NOMO-1 treated with dmso at 0.1 percent for 144 hours (cell line): ENCODE measurements at regions not wholly inside any gene's neighbourhood (a gene's known extent, or its start where the extent isn't known, plus 50 kb on each side); places are given as distances from the start of the nearest gene placed in this dataset.
A peak's percentile ranks its signal among the peaks of the same experiment; 100 is the strongest.
"Not testable (repeated sequence)": the region's sequence is repeated elsewhere in the genome, so short reads cannot be mapped to it uniquely, and the experiment has no call there.

ENCODE experiments used
- DNase-seq: peaks from one replicate; lab custom pipeline; 2025; ENCODE audit not compliant: unreplicated experiment; lab: John Stamatoyannopoulos, UW

DNA sequence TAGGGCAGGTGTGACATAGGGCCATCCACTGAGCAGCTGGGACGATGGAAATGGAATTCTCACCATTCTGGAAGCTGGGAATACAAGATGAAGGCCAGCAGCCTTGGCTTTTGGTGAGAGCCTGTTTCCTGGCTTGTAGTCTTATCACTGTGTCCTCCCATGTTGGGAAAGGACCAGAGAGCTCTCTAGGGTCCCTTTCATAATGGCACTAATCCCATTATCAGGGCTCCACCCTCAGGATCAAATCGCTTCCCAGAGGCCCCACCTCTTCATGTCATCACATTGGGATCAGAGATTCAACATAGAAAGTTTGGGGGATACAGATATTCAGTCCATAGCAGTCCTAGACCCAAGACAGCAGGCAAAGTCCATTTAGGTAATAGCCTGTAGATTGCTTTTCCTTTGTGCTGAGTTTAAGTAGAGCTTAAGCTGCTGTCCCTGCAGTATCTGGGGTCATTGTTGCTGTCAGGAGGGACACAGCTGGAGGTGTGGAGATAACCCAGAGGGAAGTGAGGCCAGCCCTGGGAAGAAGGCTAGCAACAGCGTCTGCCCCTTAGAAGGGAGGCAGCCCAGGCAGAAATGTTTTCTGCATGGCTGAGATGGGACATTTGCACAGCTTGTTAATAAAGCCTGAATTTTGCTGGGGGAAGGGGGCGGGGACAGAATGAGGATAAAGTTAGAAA lies 136.5 kb upstream of the GPR12 start:
- DNase-seq = no peak

DNA sequence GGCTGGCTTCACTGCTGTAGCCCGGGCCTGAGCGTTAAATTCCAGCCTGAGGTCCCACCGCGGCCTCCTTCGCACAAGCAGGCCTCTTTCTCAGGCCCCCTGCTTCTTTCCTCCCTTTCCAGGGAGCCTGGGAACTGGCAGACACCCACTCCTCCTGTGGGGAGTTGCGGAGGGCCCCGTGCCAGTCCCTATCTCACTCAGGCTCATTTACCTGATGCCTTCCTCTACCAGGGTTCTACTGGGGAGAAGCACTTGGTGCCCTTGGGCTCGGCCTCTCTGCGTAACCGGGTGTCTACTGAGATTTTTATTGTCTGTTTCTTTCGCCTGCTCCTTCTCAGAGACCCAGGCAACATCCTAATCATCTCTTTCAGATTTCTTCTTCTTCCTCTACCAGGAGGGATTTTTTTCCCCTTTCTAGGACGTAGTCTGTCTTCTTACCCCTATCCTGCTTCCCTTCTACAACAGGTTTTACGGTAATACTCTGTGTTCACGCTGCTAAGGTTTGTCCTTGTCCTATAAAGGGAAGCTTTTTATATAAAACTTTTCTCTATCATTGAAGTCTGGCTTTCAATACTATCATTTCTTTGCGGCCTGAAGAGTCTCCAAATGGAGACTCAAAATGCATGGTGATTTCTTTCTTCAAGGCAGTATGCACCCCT lies 135.4 kb upstream of the GPR12 start:
- DNase-seq = no peak

DNA sequence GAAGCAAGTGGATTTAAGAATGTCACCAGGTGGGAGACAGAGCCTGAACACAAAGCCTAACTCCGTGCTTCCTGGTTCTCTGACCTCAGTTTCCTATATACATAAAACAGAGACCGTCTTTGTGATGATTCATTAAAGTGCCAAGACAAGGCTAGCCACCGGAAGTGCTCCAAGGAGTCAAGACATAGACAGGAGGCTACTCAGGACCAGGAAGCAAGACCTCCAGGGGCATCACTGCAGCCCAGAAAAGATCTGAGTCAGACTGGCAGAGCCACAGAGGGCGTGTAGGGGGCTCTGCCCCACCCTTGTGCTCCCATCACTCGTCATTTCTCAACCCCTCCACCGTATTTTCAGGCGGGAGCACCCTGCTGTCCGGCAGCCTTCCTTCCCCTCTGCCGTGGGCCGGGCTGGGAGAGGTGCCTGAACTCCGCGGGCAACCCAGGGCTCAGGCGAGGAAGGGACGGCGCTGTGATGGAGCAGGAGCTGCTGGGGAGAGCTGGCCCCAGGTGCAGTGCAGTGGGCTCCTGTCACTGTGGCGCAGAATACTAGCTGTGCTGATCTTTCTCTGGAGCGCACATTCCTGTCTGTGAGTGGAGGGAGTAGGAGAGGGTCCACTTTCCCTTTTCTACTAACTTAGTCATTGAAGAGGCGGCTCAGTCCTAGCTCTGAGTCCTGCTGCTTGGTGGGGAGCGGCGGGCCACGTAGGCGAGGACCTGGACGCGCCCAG lies 134.7 kb upstream of the GPR12 start:
- DNase-seq = no peak

DNA sequence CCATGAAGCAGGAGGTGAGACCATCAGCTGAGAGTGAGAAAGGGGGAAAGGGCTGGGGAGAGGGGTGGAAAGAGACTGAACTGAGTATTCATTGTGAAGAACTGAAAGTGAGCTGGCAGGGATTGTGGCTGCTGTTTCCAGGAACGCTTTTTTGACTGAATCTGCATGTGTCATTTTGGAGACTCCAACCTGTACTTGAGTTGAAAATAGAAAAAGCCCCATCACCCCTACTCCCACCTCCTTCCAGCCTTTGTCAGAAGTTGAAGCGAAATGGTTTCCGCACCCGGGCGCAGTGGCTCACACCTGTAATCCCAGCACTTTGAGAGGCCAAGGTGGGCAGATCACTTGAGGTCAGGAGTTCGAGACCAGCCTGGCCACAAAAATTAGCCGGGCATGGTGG lies 128.0 kb upstream of the GPR12 start:
- DNase-seq = no peak

DNA sequence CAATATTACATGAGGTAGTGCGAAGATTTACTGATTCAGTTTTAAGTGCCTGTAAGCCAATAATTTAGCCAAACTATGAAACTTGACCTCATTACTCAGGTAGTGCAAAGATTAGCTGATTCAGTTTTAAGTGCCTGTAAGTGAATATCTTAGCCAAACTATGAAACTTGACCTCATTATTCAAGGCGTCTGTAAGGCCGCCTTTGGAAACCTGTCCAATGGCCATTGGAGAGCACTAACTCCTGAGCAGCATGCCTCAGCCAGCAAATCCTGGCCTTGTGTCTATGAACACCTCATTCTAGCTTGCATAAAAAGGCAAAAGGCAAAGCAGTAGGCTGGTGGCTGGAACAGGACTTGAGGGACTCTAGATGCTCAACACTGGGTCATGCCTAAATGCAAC lies 127.0 kb upstream of the GPR12 start:
- DNase-seq = no peak

DNA sequence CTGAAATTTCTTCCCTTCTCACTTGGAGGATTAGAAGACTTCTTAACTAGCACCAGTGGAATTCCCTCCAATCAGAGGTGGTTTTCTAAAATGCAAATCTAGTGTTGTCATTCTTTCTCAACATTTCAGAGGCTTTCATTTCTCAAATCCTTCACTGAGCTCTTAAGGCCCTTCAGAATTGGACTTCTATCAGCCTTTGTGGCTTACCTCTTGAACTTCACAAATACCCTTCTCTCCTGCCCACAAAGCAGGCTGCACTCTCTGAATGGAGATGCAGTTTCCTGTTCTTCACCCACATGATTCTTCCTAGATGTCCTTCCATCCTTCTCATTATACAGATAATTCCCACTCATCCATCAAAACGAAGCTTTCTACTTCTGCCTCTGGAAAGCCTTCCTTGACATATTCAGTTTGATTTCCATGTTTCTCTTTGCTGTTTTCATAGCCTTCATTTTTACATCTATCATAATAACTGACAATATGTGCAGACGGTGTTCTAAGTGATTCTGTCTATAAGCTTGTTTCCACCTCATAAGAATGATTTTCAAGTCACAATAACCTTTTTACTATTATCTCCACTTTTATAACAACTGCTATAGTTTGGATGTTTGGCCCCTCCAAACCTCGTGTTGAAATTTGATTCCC lies 123.1 kb upstream of the GPR12 start:
- no peak for DNase-seq

DNA sequence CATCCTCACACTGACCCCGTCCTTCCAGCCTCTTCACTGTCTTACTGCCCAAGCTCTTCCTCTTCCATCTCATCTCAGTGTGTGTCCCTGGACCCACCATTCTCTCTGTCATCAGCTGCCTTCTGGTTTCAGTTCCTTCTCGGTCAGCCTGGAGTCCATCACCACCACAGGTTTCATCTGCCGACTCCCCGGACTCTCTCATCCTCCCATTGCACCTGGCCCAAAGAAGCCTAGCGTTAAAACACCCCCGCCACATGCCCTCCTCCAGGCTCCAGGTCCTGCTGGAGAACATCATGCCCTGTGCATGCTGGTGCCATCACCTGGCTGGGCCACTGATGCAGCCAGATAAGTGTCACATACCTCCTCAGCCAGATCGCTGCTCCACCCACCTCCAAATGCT lies 122.1 kb upstream of the GPR12 start:
- no peak for DNase-seq

DNA sequence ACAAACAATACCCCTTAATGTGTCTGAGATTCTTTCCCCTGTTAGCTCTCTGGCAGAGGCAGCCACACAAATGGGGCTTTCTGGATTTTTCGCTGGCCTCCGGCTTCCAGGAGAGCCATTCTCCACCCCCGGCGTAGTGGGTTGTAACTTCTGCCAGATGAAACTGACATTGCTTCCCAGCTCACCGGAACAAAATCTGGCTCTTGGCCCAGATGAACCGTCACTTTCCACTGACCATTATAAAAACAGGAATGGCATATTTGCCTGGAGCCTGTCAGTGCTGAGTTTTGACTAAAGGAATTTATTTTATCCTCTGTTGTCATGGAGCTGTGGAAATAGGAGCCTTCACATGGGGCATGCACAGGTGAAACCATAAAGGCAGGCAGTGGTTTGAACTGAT lies 120.6 kb upstream of the GPR12 start:
- DNase-seq = no peak

DNA sequence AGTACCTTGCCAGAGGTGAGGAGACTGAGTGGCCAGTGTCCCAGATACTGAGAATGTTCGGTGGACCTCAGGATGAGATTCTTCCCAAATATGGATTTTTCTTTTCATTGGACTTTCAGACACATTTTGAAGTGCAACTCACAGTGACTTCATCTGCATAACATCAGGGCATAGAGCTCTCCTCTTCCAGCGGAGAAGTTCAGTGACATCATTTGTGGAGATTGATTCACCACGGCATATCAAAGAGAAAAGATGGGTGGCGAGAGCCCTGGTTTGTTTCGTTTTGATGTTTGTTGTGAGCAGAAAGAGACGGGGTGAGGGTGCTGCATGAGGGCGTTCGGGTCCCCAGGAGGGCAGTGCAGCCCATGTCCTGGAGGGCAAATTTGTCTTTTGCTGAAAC lies 120.1 kb upstream of the GPR12 start:
- no peak for DNase-seq

DNA sequence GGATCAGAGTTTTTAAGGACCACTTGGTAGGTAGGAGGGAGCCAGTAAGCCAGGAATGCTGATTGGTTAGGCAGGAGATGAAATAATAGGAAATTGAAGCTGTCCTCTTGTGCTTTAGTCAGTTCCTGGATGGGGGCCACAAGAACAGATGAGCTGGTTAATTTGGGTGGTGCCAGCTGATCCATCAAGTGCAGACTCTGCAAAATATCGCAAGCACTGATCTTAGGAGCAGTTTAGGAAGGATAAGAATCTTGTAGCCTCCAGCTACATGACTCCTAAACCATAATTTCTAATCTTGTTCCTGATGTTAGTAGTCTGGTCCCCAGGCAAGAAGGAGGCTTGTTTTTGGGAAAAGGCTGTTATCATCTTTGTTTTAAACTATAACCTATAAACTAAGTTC lies 117.9 kb upstream of the GPR12 start:
- no peak for DNase-seq

DNA sequence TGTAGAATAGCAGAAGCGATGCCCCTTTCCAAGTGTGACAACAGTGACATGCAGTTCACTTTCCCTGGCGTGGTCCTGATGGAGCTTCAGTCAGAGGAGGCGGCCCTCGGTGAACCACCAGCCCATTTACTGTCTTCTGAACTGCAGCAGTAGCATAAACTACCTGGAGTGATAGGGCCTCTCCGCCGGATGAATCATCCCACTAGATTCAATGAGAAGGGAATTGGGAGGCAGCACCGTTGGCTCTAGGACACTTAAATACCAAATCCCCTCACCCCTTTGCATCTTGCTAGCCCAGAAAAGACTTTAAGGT lies 112.8 kb upstream of the GPR12 start:
- DNase-seq = no peak

DNA sequence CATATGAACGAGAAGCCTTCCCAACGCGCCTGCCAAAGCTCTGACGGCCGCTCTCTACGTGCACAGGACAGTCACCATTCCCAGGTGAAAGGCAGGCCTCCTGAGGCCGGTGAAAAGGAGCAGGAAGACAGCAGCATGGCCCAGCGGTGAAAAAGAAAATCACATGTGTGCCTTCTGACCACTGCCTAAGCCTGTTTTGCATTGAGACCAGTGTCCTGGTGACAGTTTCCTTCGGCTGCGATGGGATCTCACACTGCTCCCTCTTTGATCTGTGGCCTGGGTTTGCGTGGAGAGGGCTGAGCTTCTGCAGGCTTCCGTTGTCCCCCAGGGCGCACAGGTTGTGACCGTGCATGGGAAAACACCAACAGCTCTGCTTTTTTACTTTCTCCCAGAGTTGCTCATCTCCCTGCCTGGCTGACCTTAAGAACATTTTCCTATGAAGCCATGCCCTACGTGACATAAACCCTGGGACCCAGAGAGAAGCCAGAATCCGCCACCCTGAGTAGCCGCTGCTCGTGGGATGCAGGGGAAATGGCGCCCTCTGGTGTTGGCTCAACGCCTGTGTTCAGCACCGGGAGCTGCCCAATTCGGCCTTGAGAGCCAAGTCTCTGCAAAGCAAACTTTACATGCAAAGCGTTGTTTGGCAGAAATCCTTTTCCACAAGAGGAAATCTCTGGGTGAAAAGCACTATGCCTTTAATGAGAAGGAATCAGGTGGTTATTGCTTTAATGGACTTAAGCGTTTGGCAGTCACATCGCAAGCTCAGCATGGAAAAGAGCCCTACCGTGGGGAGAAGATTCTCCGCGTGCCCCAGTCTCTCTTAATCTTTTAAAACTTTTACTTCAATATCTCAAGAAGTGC lies 112.2 kb upstream of the GPR12 start:
- DNase-seq = peak; percentile 55

DNA sequence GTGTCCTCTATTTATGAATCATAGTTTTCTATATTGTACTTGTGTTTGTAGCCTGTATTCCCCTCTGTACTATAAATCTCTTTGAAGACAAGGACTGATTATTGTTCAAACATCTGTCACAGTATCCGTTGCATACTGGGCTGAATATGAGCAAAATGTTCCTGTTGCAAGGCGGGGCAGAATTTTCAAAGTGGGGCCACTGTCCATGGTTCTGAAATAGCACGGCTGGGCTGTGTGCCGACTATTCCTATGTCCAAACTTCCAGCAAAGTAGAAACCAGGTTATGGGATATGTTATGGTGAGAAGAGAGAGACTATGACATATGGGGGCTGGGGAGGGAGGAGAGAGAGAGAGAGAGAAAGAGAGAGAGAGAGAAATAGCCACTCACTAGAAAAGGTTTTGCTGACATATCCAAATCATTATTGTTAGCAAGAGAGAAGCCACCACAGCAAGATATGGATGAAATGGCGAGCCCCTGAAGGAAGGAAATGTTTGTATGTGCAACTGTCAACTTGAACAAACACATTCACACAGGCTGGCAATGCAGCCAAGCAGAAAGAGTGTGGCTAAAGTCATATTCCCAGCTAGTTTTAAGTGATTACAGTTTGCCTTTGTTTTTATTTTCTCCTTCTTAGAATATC lies 107.0 kb upstream of the GPR12 start:
- DNase-seq = no peak

DNA sequence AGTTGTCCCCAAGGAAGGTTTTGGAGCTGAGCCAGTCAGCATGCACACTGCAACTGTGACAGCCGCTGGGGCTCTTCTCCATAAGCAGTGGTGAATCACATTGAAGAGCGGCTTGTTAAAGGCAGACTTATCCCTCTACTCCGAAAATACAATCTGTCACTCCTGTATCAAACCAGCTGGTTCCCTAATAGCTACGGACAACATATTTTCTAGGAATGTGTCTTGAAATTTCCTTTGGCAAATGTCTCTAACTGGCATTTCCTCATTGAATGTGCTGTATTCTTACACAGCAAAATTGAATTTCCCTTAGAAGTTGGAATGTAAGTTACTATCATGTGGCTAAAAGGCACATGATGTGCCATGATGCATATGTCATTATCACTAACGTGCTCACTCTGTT lies 104.0 kb upstream of the GPR12 start:
- no peak for DNase-seq

DNA sequence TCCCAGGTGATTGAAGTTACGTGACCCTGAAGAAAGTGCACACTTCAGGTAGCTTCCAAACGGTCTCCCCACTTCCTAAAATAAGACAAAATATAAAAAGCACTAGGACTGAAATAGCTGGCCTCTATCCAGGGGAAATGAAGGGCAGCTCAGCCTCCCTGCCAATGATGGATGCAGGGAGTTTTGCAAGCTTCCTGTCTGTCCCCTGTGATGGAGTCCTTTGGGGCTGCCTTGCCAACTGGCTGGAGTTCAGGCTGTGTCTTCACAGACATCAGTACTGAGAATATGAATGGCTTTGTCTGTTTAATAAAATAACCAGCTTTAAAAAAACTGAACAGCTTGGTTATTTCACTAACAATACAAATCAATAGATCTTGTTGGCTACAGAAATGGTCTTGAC lies 101.4 kb upstream of the GPR12 start:
- no peak for DNase-seq

DNA sequence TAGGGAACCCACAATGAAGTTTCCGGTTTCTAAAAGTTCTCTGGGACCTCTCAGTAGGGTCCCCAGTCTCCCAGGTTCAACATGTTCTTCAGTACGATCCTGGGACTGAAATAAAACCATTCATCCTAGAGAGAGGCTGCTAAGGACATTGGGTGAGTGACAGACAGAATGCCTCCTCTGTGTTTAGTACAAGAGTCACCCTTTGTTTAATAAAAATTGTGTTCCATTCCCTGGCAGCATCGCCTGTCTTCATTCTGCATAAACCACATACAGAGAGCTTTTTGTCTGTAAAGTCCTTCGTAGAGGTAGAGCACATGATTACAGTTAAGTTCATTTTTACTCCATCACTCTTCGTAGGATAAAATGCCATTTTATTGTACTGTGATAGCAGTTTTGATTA lies 95.3 kb upstream of the GPR12 start:
- no peak for DNase-seq

DNA sequence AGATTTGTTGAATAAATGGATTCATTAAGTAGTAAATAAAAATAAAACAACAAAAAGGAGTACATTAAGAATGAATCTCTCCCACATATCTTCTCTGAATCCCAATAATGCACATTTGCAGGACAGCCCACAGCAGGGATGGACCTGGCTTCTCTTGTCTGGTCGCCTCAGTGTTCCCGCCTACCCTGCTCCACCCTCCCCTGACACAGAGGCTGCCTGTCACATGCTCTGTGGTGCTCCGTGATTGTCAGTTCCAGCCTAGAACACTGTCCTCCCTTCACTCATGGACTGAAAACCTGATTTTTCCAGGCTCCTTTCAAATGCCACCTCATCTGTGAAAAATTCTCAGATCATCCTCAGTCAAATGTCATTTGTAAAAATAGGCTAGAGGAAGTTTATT lies 94.5 kb upstream of the GPR12 start:
- DNase-seq = no peak

DNA sequence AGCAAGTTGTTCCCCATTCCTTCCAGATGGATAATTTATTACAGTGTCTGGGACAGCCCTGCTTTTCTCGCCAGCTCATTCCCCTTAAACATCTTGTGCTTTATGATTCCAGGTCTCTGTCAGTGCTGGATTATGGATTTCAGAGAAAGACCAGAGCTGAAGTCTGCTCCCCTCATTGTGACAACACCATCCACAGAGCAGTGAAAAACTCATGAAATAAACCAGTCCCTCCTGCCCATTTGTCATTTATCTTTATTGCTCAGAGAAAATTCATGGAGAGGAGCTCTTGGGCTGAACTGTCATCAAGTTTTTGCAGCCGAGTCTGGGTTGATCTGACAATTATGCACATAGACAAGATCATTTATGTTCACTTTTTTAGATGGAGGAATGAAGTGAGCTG lies 92.7 kb upstream of the GPR12 start:
- no peak for DNase-seq

DNA sequence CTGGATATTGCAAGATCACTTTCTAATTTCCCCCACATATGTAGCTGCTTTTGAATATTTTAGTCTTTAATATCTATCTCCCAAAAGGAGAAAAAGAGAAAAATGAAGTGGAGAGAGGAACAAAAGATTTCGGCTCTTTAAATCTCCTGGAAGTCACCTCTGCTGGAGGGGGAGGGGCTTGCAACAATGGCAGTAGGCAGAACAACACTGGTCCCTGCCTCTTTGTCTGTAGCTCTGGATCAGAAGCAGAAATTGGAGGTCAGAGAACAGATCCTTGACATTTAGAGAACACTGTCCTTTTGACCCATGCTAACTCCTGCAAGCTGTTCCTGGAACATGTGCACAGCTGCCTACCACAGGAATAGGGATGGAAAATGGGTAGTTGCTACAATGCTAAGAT lies 86.7 kb upstream of the GPR12 start:
- DNase-seq = no peak

DNA sequence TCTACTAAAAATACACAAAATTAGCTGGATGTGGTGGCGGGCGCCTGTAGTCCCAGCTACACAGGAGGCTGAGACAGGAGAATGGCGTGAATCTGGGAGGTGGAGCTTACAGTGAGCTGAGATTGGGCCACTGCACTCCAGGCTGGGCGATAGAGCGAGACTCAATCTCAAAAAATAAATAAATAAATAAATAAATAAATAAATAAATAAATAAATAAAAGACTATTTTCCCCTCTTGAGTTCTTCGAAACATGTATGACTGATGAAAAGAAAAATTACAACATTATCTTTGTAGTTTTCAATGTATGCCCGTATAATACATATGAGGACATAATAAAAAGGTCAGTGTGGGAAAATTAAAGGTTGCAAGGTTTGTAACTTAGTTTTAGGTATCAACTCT lies 84.5 kb upstream of the GPR12 start:
- DNase-seq = not testable (repeated sequence)

DNA sequence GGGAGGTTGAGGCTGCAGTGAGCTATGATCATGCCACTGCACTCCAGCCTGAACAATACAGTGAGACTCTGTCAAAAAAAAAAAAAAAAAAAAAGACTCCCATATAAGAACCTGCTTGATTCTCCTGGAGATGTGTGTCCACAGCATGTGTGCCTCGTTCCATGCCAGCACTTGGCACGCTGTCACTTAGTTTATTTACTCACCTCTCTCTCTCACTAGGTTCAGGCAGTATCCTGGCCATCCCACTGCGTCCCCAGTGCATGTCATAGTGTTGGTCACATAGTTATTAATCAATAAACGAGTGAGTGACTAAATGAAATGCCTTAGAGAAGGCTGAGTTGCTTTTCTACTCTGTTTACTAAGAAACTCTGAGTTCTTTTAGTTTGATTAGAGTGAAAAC lies 79.1 kb upstream of the GPR12 start:
- DNase-seq = no peak
